NCI-H524 (cell line): ENCODE measurements at regions not wholly inside any gene's neighbourhood (a gene's known extent, or its start where the extent isn't known, plus 50 kb on each side); places are given as distances from the start of the nearest gene placed in this dataset.

Experiments used
- DNase-seq, 2 experiments: peaks; one replicate each; lab custom pipeline; 2025; lab: John Stamatoyannopoulos, UW

- no peak for DNase-seq
Measured at GRCh38 chr11:71201936-71202597, 50.3 kb downstream of the SHANK2 start.

DNA sequence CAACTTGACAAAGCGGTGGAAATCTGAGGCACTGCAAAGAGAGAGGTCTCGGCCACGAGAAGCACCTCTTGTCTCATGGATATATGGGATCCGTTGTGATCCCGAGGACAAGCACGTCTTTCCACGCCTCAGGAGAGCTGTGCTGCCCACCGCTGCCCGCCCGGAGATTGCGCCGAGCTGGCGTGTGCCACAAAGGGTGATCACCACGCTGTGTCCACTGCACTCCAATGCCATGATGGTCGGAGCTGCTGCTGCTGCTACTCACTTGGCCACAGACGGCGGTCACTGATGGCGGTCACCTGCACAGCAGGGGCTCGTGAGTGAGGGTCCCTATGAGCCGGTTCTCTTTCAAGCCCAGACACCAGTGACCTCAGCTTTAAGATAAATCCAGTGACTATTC, 51.1 kb downstream of the SHANK2 start:
- DNase-seq: no peak

- no peak for DNase-seq
Measured at GRCh38 chr11:71200761-71201160, 51.6 kb downstream of the SHANK2 start.

- no peak for DNase-seq
Measured at GRCh38 chr11:71200172-71200716, 52.1 kb downstream of the SHANK2 start.

DNA sequence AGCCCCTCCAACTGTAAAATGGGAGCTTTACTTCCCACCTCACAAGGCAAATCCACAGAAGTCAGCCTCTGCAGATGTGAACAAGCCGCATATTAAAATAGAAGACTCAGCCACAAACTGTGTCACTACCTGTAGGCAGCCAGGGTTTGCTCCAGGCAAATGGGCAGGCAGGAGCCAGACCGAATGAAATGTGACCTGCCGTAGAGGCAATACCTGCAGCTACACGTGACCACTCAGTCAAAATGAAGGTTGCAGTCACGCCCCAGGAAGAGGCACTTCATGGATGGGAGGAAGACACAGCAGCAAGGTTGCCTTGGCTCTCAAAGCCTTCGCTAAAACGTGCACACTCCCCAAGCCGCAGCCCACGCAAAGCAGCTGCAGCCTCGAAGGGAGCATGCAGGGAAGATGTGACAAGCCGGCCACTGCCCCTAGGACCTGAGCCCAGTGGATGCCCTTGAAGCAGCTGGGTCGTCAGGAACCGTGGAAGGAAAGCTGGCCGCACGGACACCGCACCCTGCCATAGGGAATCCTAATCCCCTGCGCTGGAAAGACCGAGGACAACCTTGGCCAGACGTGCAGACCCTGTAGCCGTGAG, 53.1 kb downstream of the SHANK2 start:
- no peak for DNase-seq

DNA sequence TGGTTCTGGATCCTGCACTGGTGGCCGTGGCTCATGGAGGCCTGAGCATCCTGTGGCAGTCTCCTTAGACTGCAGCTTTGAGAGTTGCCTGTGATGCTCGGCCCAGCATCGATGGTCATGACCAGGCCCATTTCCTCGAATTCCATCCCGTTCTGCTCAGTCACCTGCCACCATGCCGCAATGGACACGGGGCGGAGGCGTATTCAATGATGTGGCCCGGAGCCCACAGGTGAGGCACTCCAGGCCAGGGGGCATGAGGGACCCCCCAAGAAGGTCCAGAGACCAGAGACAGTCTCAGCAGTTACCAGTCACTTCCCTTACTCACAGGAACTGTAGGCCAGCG, 53.6 kb downstream of the SHANK2 start:
- DNase-seq: no peak

DNA sequence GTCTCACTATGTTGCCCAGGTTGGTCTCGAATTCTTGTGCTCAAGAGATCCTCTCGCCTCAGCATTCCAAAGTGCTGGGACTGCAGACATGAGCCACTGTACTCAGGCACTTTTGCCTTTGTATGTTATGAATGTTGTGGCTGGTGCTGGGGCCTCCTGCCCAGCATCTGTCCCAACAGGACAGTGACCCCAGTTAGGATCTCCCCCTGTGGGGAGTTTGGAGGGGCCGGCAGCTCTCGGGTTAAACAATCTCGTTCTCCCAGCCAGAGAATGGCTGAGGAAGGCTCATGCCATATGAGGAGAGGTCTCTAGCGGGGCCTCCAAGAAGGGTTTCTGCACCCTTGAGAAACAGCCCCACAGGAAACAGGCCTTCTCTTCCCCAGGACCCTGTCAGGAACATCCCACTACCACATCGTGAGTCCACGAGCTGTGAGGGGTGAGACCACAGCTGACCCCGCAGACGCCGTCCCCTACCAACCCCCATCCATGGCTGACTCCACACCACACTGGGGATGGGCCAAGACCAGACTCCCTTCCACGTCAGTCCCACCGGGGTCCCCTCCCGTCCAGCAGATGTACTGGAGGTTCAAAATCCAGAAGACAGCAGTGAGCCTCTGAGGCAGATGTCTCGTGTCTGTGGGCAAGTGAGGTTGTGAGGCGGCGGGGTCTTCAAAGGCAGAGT, 54.1 kb downstream of the SHANK2 start:
- DNase-seq: no peak

GRCh38 chr11:71197096-71197495, 55.3 kb downstream of the SHANK2 start:
- no peak for DNase-seq

GRCh38 chr11:71194710-71195109, 57.7 kb downstream of the SHANK2 start:
- DNase-seq: no peak

DNA sequence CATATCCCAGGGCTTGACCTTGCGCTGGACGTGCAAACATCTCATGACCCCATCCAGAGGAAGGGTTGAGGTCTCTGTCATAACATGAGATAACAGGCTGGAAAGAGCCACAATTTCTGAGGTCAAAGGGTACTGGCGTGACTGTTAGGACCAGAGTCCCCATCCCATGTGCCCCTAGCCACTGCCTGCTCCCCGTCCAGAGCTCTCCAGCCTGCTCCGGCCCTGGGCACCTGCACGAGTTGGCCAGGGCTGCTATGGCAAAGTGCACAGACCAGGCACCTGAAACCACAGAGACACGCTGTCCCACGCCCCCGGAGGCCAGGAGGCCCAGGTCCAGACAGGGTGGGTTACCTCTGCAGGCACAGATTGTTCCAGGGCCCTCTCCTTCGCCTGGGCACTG, 58.9 kb downstream of the SHANK2 start:
- no peak for DNase-seq

GRCh38 chr11:71192629-71193028, 59.7 kb downstream of the SHANK2 start:
- DNase-seq: no peak

GRCh38 chr11:71191201-71191600, 61.2 kb downstream of the SHANK2 start:
- no peak for DNase-seq

- DNase-seq: no peak
Measured at GRCh38 chr11:71190551-71190950, 61.8 kb downstream of the SHANK2 start.

GRCh38 chr11:71189768-71190315, 62.5 kb downstream of the SHANK2 start:
- no peak for DNase-seq

GRCh38 chr11:71188886-71189767, 63.2 kb downstream of the SHANK2 start:
- no peak for DNase-seq

GRCh38 chr11:71188073-71188472, 64.3 kb downstream of the SHANK2 start:
- DNase-seq: no peak

DNA sequence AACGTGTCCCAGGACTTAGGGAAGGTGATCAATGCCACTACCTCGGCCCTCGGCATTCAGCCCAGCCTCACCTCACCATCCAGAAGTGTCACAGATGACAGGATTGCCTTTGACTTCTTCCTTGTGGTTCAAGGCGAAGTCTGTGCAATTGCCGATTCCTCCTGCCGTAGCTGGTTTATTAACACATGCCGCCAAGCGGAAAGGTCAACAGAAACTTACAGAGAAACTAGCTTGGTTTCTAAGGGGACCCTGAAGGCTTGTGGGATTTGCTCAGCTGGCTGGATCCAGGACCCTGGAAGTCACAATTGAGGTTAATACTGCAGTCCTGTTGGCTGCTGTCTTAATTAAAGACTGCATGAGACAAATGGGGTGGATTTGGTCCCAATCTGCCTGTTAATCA, 65.6 kb downstream of the SHANK2 start:
- no peak for DNase-seq

GRCh38 chr11:71185411-71185810, 67.0 kb downstream of the SHANK2 start:
- no peak for DNase-seq

- DNase-seq: no peak
Measured at GRCh38 chr11:71184421-71185210, 67.8 kb downstream of the SHANK2 start.

DNA sequence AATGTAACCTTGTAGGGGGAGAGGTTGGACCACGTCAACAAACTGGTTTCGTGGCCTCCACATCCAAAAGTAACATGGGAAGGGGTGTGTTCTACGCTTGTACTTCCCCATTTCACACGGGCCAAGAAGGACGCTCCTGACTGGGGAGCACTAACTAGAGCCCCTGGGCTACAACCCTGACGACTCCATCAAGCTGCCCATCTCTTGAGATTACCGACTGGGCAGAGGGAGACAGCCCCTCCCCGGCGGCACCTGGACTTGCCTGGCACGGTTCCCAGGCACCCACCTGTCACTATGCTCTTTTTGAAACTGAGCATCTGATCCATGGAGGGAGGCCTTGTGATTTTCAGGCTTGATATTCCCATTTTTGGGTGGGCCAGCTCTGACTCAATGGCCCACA, 68.5 kb downstream of the SHANK2 start:
- peak; percentile 20 to 46 for DNase-seq
